ENCODE measurements at regions not wholly inside any gene's neighbourhood (a gene's known extent, or its start where the extent isn't known, plus 50 kb on each side); places are given as distances from the start of the nearest gene placed in this dataset.

- TF ChIP-seq POLR2AphosphoS5 (IDR thresholded peaks at IDR 0.05; ENCODE audit: low read depth, low read length), result no peak
- TF ChIP-seq POLR2A (IDR thresholded peaks at IDR 0.05; ENCODE audit: low read depth, low read length), result no peak
Observed at GRCh38 chr14:37721976-37722659, 126.7 kb downstream of the TTC6 start.
